ENCODE measurements at regions not wholly inside any gene's neighbourhood (a gene's known extent, or its start where the extent isn't known, plus 50 kb on each side); places are given as distances from the start of the nearest gene placed in this dataset.

- no peak for TF ChIP-seq CTCF (IDR thresholded peaks at IDR 0.05)
- intact Hi-C loops (cut with DNase I), result no loop called here
Measured at GRCh38 chr5:73390972-73391371, 57.6 kb downstream of the FOXD1 start.

GRCh38 chr5:73388740-73389139 is 59.8 kb downstream of the FOXD1 start:
- no peak for DNase-seq (ENCODE audit: low spot score in 2 of 2)
- no peak overlapping the region for H3K4me3 ChIP-seq
- H3K9me3 ChIP-seq, result peaks cover 9 to 10% of the 10 kb centered on the region in 2 donors
- TF ChIP-seq CTCF (IDR thresholded peaks at IDR 0.05), result no peak
- no peaks in the 10 kb centered on the region for H3K36me3 ChIP-seq
- no peaks in the 10 kb centered on the region for H3K27me3 ChIP-seq
- H3K27ac ChIP-seq, result no peak overlapping the region
- intact Hi-C loops (cut with DNase I), result no loop called here
- H3K4me1 ChIP-seq, result no peaks in the 10 kb centered on the region

More at GRCh38 chr5:73390972-73391371, 57.6 kb downstream of the FOXD1 start:
- Histone ChIP-seq H3K27me3 (no peaks in the 10 kb centered on the region), H3K36me3 (no peaks in the 10 kb centered on the region), H3K9me3 (no peaks in the 10 kb centered on the region), H3K4me3 (no peak overlapping the region), H3K27ac (no peak overlapping the region), H3K4me1 (no peaks in the 10 kb centered on the region)
- DNase-seq (ENCODE audit: low spot score in 2 of 2), result no peak

- no peaks in the 10 kb centered on the region for H3K4me1 ChIP-seq
- no peak overlapping the region for H3K4me3 ChIP-seq
- intact Hi-C loops (cut with DNase I), result no loop called here
- TF ChIP-seq CTCF (IDR thresholded peaks at IDR 0.05), result no peak
- DNase-seq (ENCODE audit: low spot score in 2 of 2), result no peak
- H3K9me3 ChIP-seq, result peaks cover 9 to 10% of the 10 kb centered on the region in 2 donors
- H3K36me3 ChIP-seq, result no peaks in the 10 kb centered on the region
- no peak overlapping the region for H3K27ac ChIP-seq
- no peaks in the 10 kb centered on the region for H3K27me3 ChIP-seq
Measured at GRCh38 chr5:73388306-73388684, 60.3 kb downstream of the FOXD1 start.

GRCh38 chr5:73387601-73388305 is 60.8 kb downstream of the FOXD1 start:
- Histone ChIP-seq H3K4me1 (no peaks in the 10 kb centered on the region), H3K4me3 (no peak overlapping the region), H3K9me3 (peaks cover 9 to 10% of the 10 kb centered on the region in 2 donors), H3K36me3 (no peaks in the 10 kb centered on the region), H3K27me3 (no peaks in the 10 kb centered on the region), H3K27ac (no peak overlapping the region)
- TF ChIP-seq CTCF (IDR thresholded peaks at IDR 0.05), result no peak
- no peak for DNase-seq (ENCODE audit: low spot score in 2 of 2)
- intact Hi-C loops (cut with DNase I), result no loop called here

GRCh38 chr5:73387149-73387591 is 61.4 kb downstream of the FOXD1 start:
- Histone ChIP-seq H3K27ac (no peak overlapping the region), H3K4me1 (no peaks in the 10 kb centered on the region), H3K4me3 (no peak overlapping the region), H3K36me3 (no peaks in the 10 kb centered on the region), H3K9me3 (peaks cover 9 to 10% of the 10 kb centered on the region in 2 donors), H3K27me3 (no peaks in the 10 kb centered on the region)
- TF ChIP-seq CTCF (IDR thresholded peaks at IDR 0.05), result no peak
- no peak for DNase-seq (ENCODE audit: low spot score in 2 of 2)
- intact Hi-C loops (cut with DNase I), result no loop called here
